K562 (cell line): ENCODE measurements at regions not wholly inside any gene's neighbourhood (a gene's known extent, or its start where the extent isn't known, plus 50 kb on each side); places are given as distances from the start of the nearest gene placed in this dataset.

ENCODE experiments used
- GTF2A2 ChIP-seq: IDR thresholded peaks from 2 replicates; pipeline ENCODE4 v1.6.1; 2016; ENCODE audit warnings: mild to moderate bottlenecking, missing genetic modification characterization, missing compliant biosample characterization
- HNRNPL ChIP-seq: fragments of 200-400 bp; formaldehyde crosslinking; IDR thresholded peaks from 2 replicates; pipeline ENCODE4 v1.6.1; 2017; ENCODE audit warnings: low read depth, mild to moderate bottlenecking, low read length
- KLF1 ChIP-seq: fragments of 450-650 bp; IDR thresholded peaks from 2 replicates; pipeline ENCODE4 v1.6.1; 2016; ENCODE audit warnings: missing genetic modification characterization, missing compliant biosample characterization
- KLF13 ChIP-seq: fragments of 450-650 bp; IDR thresholded peaks from 2 replicates; pipeline ENCODE4 v1.6.1; 2016; ENCODE audit warnings: missing genetic modification characterization, low read depth, mild to moderate bottlenecking, missing compliant biosample characterization, moderate library complexity, borderline replicate concordance
- LCOR ChIP-seq: sonication (generic); formaldehyde crosslinking; IDR thresholded peaks from 2 replicates; pipeline ENCODE4 v1.8.0; 2022; ENCODE audit warnings: mild to moderate bottlenecking, missing genetic modification reagents
- MED1 ChIP-seq: sonication (generic); formaldehyde crosslinking; IDR thresholded peaks from 2 replicates; pipeline ENCODE4 v1.8.1; 2023; ENCODE audit warnings: missing genetic modification reagents, borderline replicate concordance
- NCOA6 ChIP-seq: fragments of 450-650 bp; IDR thresholded peaks from 2 replicates; pipeline ENCODE4 v1.6.1; 2017; ENCODE audit warnings: mild to moderate bottlenecking
- PHF8 ChIP-seq: fragments of 200-600 bp; sonication (generic); IDR thresholded peaks from 2 replicates; pipeline ENCODE4 v1.6.1; 2012; ENCODE audit warnings: mixed run types, mild to moderate bottlenecking, inconsistent platforms, low read length, moderate library complexity, borderline replicate concordance
- RCOR1 ChIP-seq, 2 experiments: IDR thresholded peaks; 2 replicates each; pipeline ENCODE4 v1.6.1; 2012; ENCODE audit warnings: low read depth in 2 of 2, low read length in 2 of 2, borderline replicate concordance in 1 of 2, improper control_type of control experiment in 1 of 2
- SAFB2 ChIP-seq: fragments of 200-400 bp; formaldehyde crosslinking; IDR thresholded peaks from 2 replicates; pipeline ENCODE4 v1.6.1; 2018; ENCODE audit warnings: borderline replicate concordance, low read length, low read depth, moderate library complexity; ENCODE audit not compliant: severe bottlenecking
- SAP30 ChIP-seq: fragments of 200-600 bp; sonication (generic); IDR thresholded peaks from 2 replicates; pipeline ENCODE4 v1.6.1; 2012; ENCODE audit warnings: borderline replicate concordance, low read depth, mild to moderate bottlenecking, moderate library complexity, low read length, control low read depth, inconsistent platforms; ENCODE audit not compliant: insufficient read depth, poor library complexity, severe bottlenecking
- TEAD1 ChIP-seq, 2 experiments: fragments of 450-650 bp in 1 of 2; sonication (generic) in 1 of 2; formaldehyde crosslinking; IDR thresholded peaks; 2 replicates each; pipeline versions ENCODE4 v1.4.0 to v1.8.0; 2020 to 2022; ENCODE audit warnings: mild to moderate bottlenecking in 2 of 2, missing genetic modification reagents in 1 of 2
- ZNF76 ChIP-seq: fragments of 250-450 bp; sonication (Bioruptor Pico); IDR thresholded peaks from 2 replicates; pipeline ENCODE4 v1.4.0; 2020; ENCODE audit warnings: mild to moderate bottlenecking, moderate library complexity, borderline replicate concordance
- TF ChIP-seq, protein P1 (sequence below): conservative IDR thresholded peaks from 2 replicates; pipeline ENCODE4 v1.6.1; 2011; ENCODE audit warnings: low read depth, mild to moderate bottlenecking, low read length; ENCODE audit not compliant: control insufficient read depth
- TF ChIP-seq, protein P2 (sequence below): IDR thresholded peaks from 2 replicates; pipeline ENCODE4 v1.6.1; 2012; ENCODE audit warnings: low read depth, low read length, improper control_type of control experiment, borderline replicate concordance
- TF ChIP-seq, protein P3 (sequence below): fragments of 450-650 bp; formaldehyde crosslinking; IDR thresholded peaks from 2 replicates; pipeline ENCODE4 v1.4.0; 2020; ENCODE audit warnings: mild to moderate bottlenecking, moderate library complexity
- TF ChIP-seq, protein P4 (sequence below), 3 experiments: fragments of 200-800 bp in 1 of 3; fragments of 250-450 bp in 1 of 3; fragments of 450-650 bp in 1 of 3; sonication (Bioruptor Pico) in 1 of 3; sonication (Bioruptor generic) in 1 of 3; formaldehyde crosslinking in 1 of 3; IDR thresholded peaks; 2 replicates each; pipeline versions ENCODE4 v1.6.1 to v1.8.0; 2016 to 2022; ENCODE audit warnings: mild to moderate bottlenecking in 2 of 3, missing genetic modification characterization in 2 of 3, missing compliant biosample characterization in 1 of 3, moderate library complexity in 1 of 3

DNA sequence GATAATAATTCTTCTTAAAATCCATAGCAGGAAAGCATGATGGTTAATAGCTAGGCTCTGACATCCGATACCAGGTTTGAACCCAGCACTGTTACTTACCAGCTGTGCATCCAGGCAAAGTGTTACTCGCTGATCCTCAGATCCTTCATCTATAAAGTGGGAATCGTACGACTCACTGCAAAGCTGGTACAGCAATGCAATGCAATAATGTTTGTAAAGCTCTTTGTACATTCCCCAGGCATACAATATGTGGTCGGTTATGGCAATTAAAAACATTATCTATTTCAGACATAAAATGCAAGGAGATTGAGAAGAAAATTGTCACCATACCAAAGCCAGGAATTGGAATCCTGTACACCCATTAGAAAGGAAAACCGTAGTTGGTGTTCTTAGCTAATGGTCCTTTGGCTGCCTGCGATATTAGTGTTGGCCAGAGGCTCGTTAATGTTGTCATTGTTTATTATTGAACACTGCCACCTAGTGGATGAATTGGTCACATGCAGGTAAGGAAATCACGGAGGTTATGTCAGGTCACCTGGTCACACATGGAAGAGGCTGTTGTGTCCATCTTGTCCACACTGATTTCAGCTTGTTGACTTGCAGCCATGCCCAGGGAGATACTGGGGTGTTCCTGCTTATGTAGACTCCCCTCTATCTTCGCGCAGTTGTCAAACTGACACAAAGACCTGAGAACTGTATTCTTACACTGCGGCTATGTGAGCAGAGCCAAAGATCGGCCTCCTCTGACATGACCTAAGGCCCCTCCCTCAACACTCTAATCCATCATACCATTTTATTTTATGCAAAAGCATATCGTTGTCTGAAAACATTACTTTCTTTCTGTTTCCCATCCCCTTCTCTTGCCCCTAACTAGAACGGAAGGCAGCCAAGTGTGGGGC is 87.5 kb upstream of the PPP2R2B start (continued):
- TF ChIP-seq, protein P1, sequence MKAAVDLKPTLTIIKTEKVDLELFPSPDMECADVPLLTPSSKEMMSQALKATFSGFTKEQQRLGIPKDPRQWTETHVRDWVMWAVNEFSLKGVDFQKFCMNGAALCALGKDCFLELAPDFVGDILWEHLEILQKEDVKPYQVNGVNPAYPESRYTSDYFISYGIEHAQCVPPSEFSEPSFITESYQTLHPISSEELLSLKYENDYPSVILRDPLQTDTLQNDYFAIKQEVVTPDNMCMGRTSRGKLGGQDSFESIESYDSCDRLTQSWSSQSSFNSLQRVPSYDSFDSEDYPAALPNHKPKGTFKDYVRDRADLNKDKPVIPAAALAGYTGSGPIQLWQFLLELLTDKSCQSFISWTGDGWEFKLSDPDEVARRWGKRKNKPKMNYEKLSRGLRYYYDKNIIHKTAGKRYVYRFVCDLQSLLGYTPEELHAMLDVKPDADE = no peak
- TF ChIP-seq ZNF76 (CRISPR knock-in tag) (no peak), PHF8 (no peak), NCOA6 (no peak), MED1 (CRISPR knock-in tag) (no peak), SAFB2 (no peak), KLF13 (tag) (no peak), KLF1 (tag) (no peak), RCOR1 (IDR thresholded peaks at IDR 0.05; ENCODE audit: borderline replicate concordance in 1 of 2, low read depth in 2 of 2, low read length in 2 of 2) (0 out of 4 replicates have a peak, but pooled peaks of 1 of the 2 experiments have one; percentile 33), SAP30 (no peak), GTF2A2 (tag) (no peak), LCOR (CRISPR knock-in tag) (no peak), TEAD1 (CRISPR knock-in tag; IDR thresholded peaks at IDR 0.05) (no peak), HNRNPL (no peak)
- TF ChIP-seq, protein P2, sequence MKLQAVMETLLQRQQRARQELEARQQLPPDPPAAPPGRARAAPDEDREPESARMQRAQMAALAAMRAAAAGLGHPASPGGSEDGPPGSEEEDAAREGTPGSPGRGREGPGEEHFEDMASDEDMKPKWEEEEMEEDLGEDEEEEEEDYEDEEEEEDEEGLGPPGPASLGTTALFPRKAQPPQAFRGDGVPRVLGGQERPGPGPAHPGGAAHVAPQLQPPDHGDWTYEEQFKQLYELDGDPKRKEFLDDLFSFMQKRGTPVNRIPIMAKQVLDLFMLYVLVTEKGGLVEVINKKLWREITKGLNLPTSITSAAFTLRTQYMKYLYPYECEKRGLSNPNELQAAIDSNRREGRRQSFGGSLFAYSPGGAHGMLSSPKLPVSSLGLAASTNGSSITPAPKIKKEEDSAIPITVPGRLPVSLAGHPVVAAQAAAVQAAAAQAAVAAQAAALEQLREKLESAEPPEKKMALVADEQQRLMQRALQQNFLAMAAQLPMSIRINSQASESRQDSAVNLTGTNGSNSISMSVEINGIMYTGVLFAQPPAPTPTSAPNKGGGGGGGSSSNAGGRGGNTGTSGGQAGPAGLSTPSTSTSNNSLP = 0 out of 2 replicates have a peak, but pooled peaks have one; percentile 21
- TF ChIP-seq, protein P3, sequence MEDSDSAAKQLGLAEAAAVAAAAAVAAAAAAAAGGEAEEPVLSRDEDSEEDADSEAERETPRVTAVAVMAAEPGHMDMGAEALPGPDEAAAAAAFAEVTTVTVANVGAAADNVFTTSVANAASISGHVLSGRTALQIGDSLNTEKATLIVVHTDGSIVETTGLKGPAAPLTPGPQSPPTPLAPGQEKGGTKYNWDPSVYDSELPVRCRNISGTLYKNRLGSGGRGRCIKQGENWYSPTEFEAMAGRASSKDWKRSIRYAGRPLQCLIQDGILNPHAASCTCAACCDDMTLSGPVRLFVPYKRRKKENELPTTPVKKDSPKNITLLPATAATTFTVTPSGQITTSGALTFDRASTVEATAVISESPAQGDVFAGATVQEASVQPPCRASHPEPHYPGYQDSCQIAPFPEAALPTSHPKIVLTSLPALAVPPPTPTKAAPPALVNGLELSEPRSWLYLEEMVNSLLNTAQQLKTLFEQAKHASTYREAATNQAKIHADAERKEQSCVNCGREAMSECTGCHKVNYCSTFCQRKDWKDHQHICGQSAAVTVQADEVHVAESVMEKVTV (CRISPR knock-in tag) = peak; percentile 34; the same call in 1 of the 2 replicates
- TF ChIP-seq, protein P4, sequence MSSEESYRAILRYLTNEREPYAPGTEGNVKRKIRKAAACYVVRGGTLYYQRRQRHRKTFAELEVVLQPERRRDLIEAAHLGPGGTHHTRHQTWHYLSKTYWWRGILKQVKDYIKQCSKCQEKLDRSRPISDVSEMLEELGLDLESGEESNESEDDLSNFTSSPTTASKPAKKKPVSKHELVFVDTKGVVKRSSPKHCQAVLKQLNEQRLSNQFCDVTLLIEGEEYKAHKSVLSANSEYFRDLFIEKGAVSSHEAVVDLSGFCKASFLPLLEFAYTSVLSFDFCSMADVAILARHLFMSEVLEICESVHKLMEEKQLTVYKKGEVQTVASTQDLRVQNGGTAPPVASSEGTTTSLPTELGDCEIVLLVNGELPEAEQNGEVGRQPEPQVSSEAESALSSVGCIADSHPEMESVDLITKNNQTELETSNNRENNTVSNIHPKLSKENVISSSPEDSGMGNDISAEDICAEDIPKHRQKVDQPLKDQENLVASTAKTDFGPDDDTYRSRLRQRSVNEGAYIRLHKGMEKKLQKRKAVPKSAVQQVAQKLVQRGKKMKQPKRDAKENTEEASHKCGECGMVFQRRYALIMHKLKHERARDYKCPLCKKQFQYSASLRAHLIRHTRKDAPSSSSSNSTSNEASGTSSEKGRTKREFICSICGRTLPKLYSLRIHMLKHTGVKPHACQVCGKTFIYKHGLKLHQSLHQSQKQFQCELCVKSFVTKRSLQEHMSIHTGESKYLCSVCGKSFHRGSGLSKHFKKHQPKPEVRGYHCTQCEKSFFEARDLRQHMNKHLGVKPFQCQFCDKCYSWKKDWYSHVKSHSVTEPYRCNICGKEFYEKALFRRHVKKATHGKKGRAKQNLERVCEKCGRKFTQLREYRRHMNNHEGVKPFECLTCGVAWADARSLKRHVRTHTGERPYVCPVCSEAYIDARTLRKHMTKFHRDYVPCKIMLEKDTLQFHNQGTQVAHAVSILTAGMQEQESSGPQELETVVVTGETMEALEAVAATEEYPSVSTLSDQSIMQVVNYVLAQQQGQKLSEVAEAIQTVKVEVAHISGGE (CRISPR knock-in tag; IDR thresholded peaks at IDR 0.05) = no peak
